NCI-H2196 treated with DMSO at 0.1 percent for 48 hours (cell line): ENCODE measurements at regions not wholly inside any gene's neighbourhood (a gene's known extent, or its start where the extent isn't known, plus 50 kb on each side); places are given as distances from the start of the nearest gene placed in this dataset.

Experiments used
- DNase-seq: peaks from one replicate; lab custom pipeline; 2025; ENCODE audit not compliant: unreplicated experiment; lab: John Stamatoyannopoulos, UW

GRCh38 chr21:40976198-40977109, 129.5 kb upstream of the DSCAM start:
- DNase-seq = no peak

GRCh38 chr21:40985370-40985769, 138.4 kb upstream of the DSCAM start:
- DNase-seq = no peak

GRCh38 chr21:40990366-40990765, 143.4 kb upstream of the DSCAM start:
- DNase-seq = no peak

GRCh38 chr21:40997831-40998230, 150.9 kb upstream of the DSCAM start:
- DNase-seq = no peak

- no peak for DNase-seq
Observed at GRCh38 chr21:41000838-41001237, 153.9 kb upstream of the DSCAM start.

- DNase-seq = no peak
Observed at GRCh38 chr21:41006636-41007035, 159.7 kb upstream of the DSCAM start.

- no peak for DNase-seq
Observed at GRCh38 chr21:41008351-41008750, 159.6 kb upstream of the BACE2 start.

GRCh38 chr21:41008974-41009373, 159.0 kb upstream of the BACE2 start:
- DNase-seq = no peak

GRCh38 chr21:41009398-41010100, 158.4 kb upstream of the BACE2 start:
- DNase-seq = no peak

- DNase-seq = no peak
Observed at GRCh38 chr21:41010101-41010435, 157.9 kb upstream of the BACE2 start.

GRCh38 chr21:41011098-41011731, 156.7 kb upstream of the BACE2 start:
- no peak for DNase-seq

GRCh38 chr21:41011951-41012366, 156.0 kb upstream of the BACE2 start:
- DNase-seq = no peak

GRCh38 chr21:41012425-41012824, 155.5 kb upstream of the BACE2 start:
- DNase-seq = no peak

GRCh38 chr21:41016472-41016871, 151.5 kb upstream of the BACE2 start:
- no peak for DNase-seq

GRCh38 chr21:41018431-41018830, 149.5 kb upstream of the BACE2 start:
- no peak for DNase-seq

GRCh38 chr21:41023936-41024335, 144.0 kb upstream of the BACE2 start:
- no peak for DNase-seq

- no peak for DNase-seq
Observed at GRCh38 chr21:41024341-41024740, 143.6 kb upstream of the BACE2 start.

- no peak for DNase-seq
Observed at GRCh38 chr21:41024746-41025254, 143.2 kb upstream of the BACE2 start.

GRCh38 chr21:41029571-41029970, 138.4 kb upstream of the BACE2 start:
- DNase-seq = no peak

GRCh38 chr21:41031701-41032220, 136.2 kb upstream of the BACE2 start:
- DNase-seq = no peak

GRCh38 chr21:41032541-41032940, 135.4 kb upstream of the BACE2 start:
- DNase-seq = no peak
